ENCODE measurements at regions not wholly inside any gene's neighbourhood (a gene's known extent, or its start where the extent isn't known, plus 50 kb on each side); places are given as distances from the start of the nearest gene placed in this dataset.

- no peak overlapping the region for H3K4me3 ChIP-seq (ENCODE audit: low read depth, low read length)
- DNase-seq (ENCODE audit: low read depth) = no peak
- TF ChIP-seq, protein P1, sequence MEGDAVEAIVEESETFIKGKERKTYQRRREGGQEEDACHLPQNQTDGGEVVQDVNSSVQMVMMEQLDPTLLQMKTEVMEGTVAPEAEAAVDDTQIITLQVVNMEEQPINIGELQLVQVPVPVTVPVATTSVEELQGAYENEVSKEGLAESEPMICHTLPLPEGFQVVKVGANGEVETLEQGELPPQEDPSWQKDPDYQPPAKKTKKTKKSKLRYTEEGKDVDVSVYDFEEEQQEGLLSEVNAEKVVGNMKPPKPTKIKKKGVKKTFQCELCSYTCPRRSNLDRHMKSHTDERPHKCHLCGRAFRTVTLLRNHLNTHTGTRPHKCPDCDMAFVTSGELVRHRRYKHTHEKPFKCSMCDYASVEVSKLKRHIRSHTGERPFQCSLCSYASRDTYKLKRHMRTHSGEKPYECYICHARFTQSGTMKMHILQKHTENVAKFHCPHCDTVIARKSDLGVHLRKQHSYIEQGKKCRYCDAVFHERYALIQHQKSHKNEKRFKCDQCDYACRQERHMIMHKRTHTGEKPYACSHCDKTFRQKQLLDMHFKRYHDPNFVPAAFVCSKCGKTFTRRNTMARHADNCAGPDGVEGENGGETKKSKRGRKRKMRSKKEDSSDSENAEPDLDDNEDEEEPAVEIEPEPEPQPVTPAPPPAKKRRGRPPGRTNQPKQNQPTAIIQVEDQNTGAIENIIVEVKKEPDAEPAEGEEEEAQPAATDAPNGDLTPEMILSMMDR (IDR thresholded peaks at IDR 0.05; ENCODE audit: control insufficient read depth, extremely low read depth, insufficient read depth) = no peak
These were observed 410.7 kb downstream of the MZT1 start for GRCh38 chr13:72316716-72317115.

DNA sequence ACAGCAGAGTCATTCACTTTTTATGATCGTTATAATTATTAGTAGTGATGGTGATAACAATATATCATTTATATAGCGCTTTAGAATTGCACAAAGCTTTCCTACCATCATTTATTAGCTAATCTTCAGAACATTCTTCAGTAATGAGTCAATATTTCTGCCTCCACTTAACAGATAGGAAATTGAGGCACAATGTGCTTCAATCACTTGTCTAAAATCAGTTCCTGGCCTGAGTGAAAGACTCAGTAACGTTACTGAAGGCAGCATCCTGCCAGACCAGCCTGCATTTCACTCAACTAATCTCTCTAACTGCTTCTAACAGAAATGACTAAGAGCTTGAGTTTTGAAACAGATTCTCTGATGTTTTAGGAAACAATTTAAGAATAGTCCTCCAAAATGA is 412.1 kb downstream of the MZT1 start:
- TF ChIP-seq, protein P1 (IDR thresholded peaks at IDR 0.05; ENCODE audit: control insufficient read depth, extremely low read depth, insufficient read depth) = no peak
- no peak overlapping the region for H3K4me3 ChIP-seq (ENCODE audit: low read depth, low read length)
- DNase-seq (ENCODE audit: low read depth) = no peak

GRCh38 chr13:72314210-72314609 is 413.2 kb downstream of the MZT1 start:
- DNase-seq (ENCODE audit: low read depth) = no peak
- TF ChIP-seq, protein P1 (IDR thresholded peaks at IDR 0.05; ENCODE audit: control insufficient read depth, extremely low read depth, insufficient read depth) = no peak
- H3K4me3 ChIP-seq (ENCODE audit: low read depth, low read length) = no peak overlapping the region

GRCh38 chr13:72313546-72313945 is 413.9 kb downstream of the MZT1 start:
- TF ChIP-seq, protein P1 (IDR thresholded peaks at IDR 0.05; ENCODE audit: control insufficient read depth, extremely low read depth, insufficient read depth) = no peak
- H3K4me3 ChIP-seq (ENCODE audit: low read depth, low read length) = no peak overlapping the region
- DNase-seq (ENCODE audit: low read depth) = no peak

GRCh38 chr13:72303941-72304746 is 423.3 kb downstream of the MZT1 start:
- no peak for DNase-seq (ENCODE audit: low read depth)
- TF ChIP-seq, protein P1 (IDR thresholded peaks at IDR 0.05; ENCODE audit: control insufficient read depth, extremely low read depth, insufficient read depth) = no peak
- H3K4me3 ChIP-seq (ENCODE audit: low read depth, low read length) = no peak overlapping the region

DNA sequence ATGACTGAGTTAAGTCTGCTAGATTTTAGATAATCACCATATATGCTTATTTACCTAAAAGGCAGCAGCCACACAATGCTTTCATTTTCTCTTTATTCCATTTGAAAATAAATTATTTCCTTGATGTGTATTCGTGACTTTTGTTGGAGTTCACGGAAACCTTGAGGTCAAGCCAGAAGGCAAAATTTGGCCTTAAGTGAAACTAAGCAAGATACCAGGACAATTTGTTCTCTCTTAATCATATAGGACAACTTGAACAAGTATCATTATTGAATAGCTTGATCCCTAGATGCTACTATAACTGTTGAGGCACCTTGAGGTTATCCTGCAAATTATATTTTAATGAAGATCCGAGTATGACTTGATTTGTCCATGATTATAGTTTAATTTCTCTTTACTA is 429.2 kb upstream of the DACH1 start:
- no peak overlapping the region for H3K4me3 ChIP-seq (ENCODE audit: low read depth, low read length)
- TF ChIP-seq, protein P1 (IDR thresholded peaks at IDR 0.05; ENCODE audit: control insufficient read depth, extremely low read depth, insufficient read depth) = no peak
- no peak for DNase-seq (ENCODE audit: low read depth)

DNA sequence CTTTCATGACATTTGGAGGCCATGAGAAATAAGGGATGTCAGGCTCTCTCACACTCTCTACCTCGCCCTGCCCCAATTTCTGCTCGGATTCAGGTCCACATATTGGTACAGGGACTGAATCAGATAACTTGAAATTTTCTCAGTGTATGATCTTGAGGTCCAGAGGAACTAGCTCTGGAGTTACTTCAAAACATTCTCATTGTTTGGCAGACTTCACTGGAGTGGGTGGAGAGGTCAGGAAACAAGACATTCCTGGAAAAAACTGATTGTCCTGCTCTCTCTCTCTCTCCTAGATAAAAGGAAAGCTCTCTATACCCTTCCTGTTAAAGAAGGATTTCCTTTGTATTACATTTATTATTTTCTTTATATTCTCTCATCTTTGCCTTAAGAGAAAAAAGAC is 428.1 kb upstream of the DACH1 start:
- TF ChIP-seq, protein P1 (IDR thresholded peaks at IDR 0.05; ENCODE audit: control insufficient read depth, extremely low read depth, insufficient read depth) = no peak
- no peak overlapping the region for H3K4me3 ChIP-seq (ENCODE audit: low read depth, low read length)
- DNase-seq (ENCODE audit: low read depth) = no peak

Data from LNCaP clone FGC (cell line).